ENCODE measurements at regions not wholly inside any gene's neighbourhood (a gene's known extent, or its start where the extent isn't known, plus 50 kb on each side); places are given as distances from the start of the nearest gene placed in this dataset.

GRCh38 chr16:5461574-5461973 lies 364.0 kb upstream of the EEF2KMT start:
- peaks cover 10% of the 10 kb centered on the region in 2 donors for H3K4me1 ChIP-seq (replicated peaks in 1 of 2)
- WGBS, 10 experiments, result 0 to 80% (median 46%) methylated on average over 1 to 2 of the region's 2 CpGs; no CpG with 5 or more reads in 4 of the 10 experiments

DNA sequence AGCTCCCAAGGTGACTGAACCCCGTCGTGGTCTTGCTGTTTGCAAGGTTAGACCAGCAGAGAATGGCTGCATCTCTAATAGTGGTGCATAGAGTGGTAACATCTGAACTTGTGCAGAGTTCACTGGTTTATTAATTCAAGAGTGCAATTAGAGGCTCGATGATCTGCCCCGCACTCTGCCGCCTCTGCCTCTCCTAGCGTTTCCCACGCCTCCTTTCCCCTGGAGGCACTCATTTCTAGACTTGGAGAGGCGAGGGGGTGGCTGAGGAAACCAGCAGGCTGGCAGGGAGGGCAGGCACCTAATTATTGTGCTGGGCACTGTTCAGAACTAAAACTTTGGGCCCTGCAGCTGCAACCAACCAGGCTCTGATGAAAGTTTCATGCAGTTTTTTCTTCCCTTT lies 363.5 kb upstream of the EEF2KMT start:
- in situ Hi-C loops (cut with MboI; ENCODE audit: low pct_unique_long_range_greater_than_20kb in 2 of 9, low sequenced_read_pairs in 9 of 9, unreplicated experiment in 9 of 9), result no loop called here
- peaks cover 10% of the 10 kb centered on the region in 2 donors for H3K4me1 ChIP-seq (replicated peaks in 1 of 2)
- peak in 1 of 8 experiments; percentile 12 for ATAC-seq (replicated peaks in 6 of 8)
- H3K27ac ChIP-seq, result no peak overlapping the region
- no peak overlapping the region for H3K4me3 ChIP-seq
- WGBS, 10 experiments, result 0 to 80% (median 58%) methylated on average over 1 to 6 of the region's 8 CpGs; no CpG with 5 or more reads in 5 of the 10 experiments

More at GRCh38 chr16:5461574-5461973, 364.0 kb upstream of the EEF2KMT start:
- Histone ChIP-seq H3K27ac (no peak overlapping the region), H3K4me3 (no peak overlapping the region)
- in situ Hi-C loops (cut with MboI; ENCODE audit: low pct_unique_long_range_greater_than_20kb in 2 of 9, low sequenced_read_pairs in 9 of 9, unreplicated experiment in 9 of 9), result no loop called here
- peak in 1 of 8 experiments; percentile 9 for ATAC-seq (replicated peaks in 6 of 8)

GRCh38 chr16:5460701-5461100 lies 363.1 kb upstream of the EEF2KMT start:
- WGBS, 10 experiments, result 8 to 100% (median 77%) methylated on average over 1 to 6 of the region's 8 CpGs; no CpG with 5 or more reads in 2 of the 10 experiments
- ATAC-seq (replicated peaks in 6 of 8), result no peak
- Histone ChIP-seq H3K27ac (no peak overlapping the region), H3K4me3 (no peak overlapping the region), H3K4me1 (replicated peaks in 1 of 2) (peaks cover 10% of the 10 kb centered on the region in 2 donors)
- in situ Hi-C loops (cut with MboI; ENCODE audit: low pct_unique_long_range_greater_than_20kb in 2 of 9, low sequenced_read_pairs in 9 of 9, unreplicated experiment in 9 of 9), result no loop called here

DNA sequence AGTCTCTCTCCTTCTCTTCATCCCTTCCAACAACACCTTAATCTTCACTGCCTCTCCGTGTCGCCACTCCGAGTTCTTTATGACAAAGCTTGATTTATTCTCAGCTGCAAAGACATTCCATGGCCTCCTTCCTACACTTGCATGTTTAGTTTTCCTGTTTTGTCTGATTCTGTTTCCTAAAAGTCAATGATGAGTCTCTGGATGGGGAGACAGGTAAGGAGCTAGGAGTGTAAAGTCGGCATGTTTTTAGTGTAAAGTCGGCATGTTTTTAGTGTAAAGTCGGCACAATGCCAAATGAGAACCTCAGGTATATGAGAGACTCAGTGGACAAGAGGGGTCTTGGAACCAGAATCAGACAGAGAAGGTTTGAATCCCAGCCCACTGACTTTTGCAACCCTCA lies 362.3 kb upstream of the EEF2KMT start:
- ATAC-seq (replicated peaks in 6 of 8), result no peak
- no peak overlapping the region for H3K27ac ChIP-seq
- no peak overlapping the region for H3K4me3 ChIP-seq
- peaks cover 10% of the 10 kb centered on the region in 2 donors for H3K4me1 ChIP-seq (replicated peaks in 1 of 2)
- WGBS, 10 experiments, result 15 to 100% (median 60%) methylated on average over 2 to 6 of the region's 6 CpGs; no CpG with 5 or more reads in 1 of the 10 experiments
- in situ Hi-C loops (cut with MboI; ENCODE audit: low pct_unique_long_range_greater_than_20kb in 2 of 9, low sequenced_read_pairs in 9 of 9, unreplicated experiment in 9 of 9), result no loop called here

- H3K27ac ChIP-seq, result no peak overlapping the region
- WGBS, 10 experiments, result 63 to 100% (median 100%) methylated on average over 1 of the region's 1 CpG; no CpG with 5 or more reads in 7 of the 10 experiments
- in situ Hi-C loops (cut with MboI; ENCODE audit: low pct_unique_long_range_greater_than_20kb in 2 of 9, low sequenced_read_pairs in 9 of 9, unreplicated experiment in 9 of 9), result no loop called here
- no peak overlapping the region for H3K4me3 ChIP-seq
- H3K4me1 ChIP-seq (replicated peaks in 1 of 2), result peaks cover 0 to 3% of the 10 kb centered on the region in 2 donors
- ATAC-seq (replicated peaks in 6 of 8), result no peak
Measured at GRCh38 chr16:5455110-5455509, 357.5 kb upstream of the EEF2KMT start.

GRCh38 chr16:5454349-5454748 lies 356.8 kb upstream of the EEF2KMT start:
- H3K4me1 ChIP-seq (replicated peaks in 1 of 2), result peaks cover 0 to 9% of the 10 kb centered on the region in 2 donors
- no peak overlapping the region for H3K4me3 ChIP-seq
- ATAC-seq (replicated peaks in 6 of 8), result no peak
- no peak overlapping the region for H3K27ac ChIP-seq
- in situ Hi-C loops (cut with MboI; ENCODE audit: low pct_unique_long_range_greater_than_20kb in 2 of 9, low sequenced_read_pairs in 9 of 9, unreplicated experiment in 9 of 9), result no loop called here

DNA sequence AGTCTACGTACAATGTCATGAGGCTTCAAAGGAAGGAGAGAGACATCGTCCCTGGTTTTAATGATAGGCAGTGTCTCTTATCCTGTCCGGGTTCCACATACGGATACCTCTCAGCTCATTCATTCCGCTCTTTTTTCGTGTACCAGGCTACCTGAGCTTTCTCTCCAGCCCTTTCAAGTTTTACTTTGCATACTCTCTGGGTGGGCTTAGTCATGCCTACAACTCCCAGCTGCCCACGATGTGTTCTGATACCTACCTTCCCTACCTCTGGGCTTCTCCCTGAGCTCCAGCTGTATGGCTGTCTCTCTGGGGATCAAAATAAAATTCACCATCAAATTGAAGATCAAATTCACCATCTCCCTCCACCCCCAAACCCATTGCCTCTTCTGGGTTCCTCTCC lies 354.0 kb upstream of the EEF2KMT start:
- 3 to 80% (median 67%) methylated on average over 1 to 7 of the region's 7 CpGs; no CpG with 5 or more reads in 1 of the 10 experiments for WGBS, 10 experiments
- peaks cover 0 to 9% of the 10 kb centered on the region in 2 donors for H3K4me1 ChIP-seq (replicated peaks in 1 of 2)

GRCh38 chr16:5450409-5451104 lies 353.0 kb upstream of the EEF2KMT start:
- Histone ChIP-seq H3K4me1 (replicated peaks in 1 of 2) (peaks cover 0 to 15% of the 10 kb centered on the region in 2 donors), H3K27ac (no peak overlapping the region), H3K4me3 (no peak overlapping the region)
- in situ Hi-C loops (cut with MboI; ENCODE audit: low pct_unique_long_range_greater_than_20kb in 2 of 9, low sequenced_read_pairs in 9 of 9, unreplicated experiment in 9 of 9), result no loop called here
- WGBS, 10 experiments, result 0 to 38% (median 14%) methylated on average over 1 to 12 of the region's 15 CpGs; no CpG with 5 or more reads in 1 of the 10 experiments
- peak in 4 of 8 experiments; percentile 46 to 91 (median 83) for ATAC-seq (replicated peaks in 6 of 8)

More for the DNA sequence above, 354.0 kb upstream of the EEF2KMT start:
- in situ Hi-C loops (cut with MboI; ENCODE audit: low pct_unique_long_range_greater_than_20kb in 2 of 9, low sequenced_read_pairs in 9 of 9, unreplicated experiment in 9 of 9), result no loop called here
- no peak overlapping the region for H3K27ac ChIP-seq
- no peak for ATAC-seq (replicated peaks in 6 of 8)
- H3K4me3 ChIP-seq, result no peak overlapping the region

DNA sequence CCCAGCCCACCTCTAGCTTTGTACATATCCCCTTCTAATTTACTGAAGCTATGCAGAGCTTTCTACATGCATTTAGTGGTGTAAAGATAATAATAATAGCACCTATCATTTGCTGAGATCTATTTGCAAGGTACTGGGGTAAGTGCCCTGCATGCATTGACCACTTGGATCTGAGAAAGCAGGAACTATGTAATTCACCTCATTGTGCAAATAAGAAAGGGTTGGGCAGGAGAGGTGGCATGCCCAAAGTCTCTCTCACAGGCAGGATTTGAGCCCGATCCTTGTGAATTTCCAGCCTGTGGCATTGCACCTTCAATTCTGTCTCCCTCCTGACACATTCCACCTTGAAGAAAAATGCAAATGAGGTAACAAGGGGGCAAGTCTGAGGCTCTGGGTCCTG lies 352.3 kb upstream of the EEF2KMT start:
- in situ Hi-C loops (cut with MboI; ENCODE audit: low pct_unique_long_range_greater_than_20kb in 2 of 9, low sequenced_read_pairs in 9 of 9, unreplicated experiment in 9 of 9), result no loop called here
- ATAC-seq (replicated peaks in 6 of 8), result no peak
- Histone ChIP-seq H3K4me3 (no peak overlapping the region), H3K4me1 (replicated peaks in 1 of 2) (peaks cover 2 to 21% of the 10 kb centered on the region in 2 donors), H3K27ac (no peak overlapping the region)
- 0 to 100% (median 82%) methylated on average over 1 of the region's 1 CpG; no CpG with 5 or more reads in 7 of the 10 experiments for WGBS, 10 experiments

DNA sequence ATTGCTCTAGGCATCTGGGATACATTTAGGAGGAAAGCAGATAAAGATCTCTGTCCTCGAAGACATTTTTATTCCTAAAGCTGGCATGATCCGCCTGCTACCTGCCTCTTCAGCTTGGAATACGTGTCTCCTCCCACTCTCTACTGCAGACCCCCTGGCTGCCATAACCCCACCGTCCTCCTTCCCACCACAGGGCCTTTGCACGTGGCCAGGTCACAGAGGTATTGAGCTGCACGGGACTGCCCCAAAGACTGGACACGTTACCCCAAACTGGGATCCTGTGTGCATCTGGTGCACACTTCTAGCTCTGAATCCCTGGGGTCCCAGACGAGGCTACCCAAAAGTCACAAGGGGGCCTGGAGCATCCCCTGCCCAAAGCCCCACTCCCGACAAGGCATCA lies 351.2 kb upstream of the EEF2KMT start:
- Histone ChIP-seq H3K4me3 (no peak overlapping the region), H3K27ac (no peak overlapping the region), H3K4me1 (replicated peaks in 1 of 2) (peaks cover 8 to 31% of the 10 kb centered on the region in 2 donors)
- 15 to 100% (median 80%) methylated on average over 1 to 7 of the region's 9 CpGs; no CpG with 5 or more reads in 3 of the 10 experiments for WGBS, 10 experiments
- in situ Hi-C loops (cut with MboI; ENCODE audit: low pct_unique_long_range_greater_than_20kb in 2 of 9, low sequenced_read_pairs in 9 of 9, unreplicated experiment in 9 of 9), result no loop called here
- ATAC-seq (replicated peaks in 6 of 8), result no peak

- Histone ChIP-seq H3K4me1 (replicated peaks in 1 of 2) (peaks cover 8 to 31% of the 10 kb centered on the region in 2 donors), H3K4me3 (no peak overlapping the region), H3K27ac (no peak overlapping the region)
- WGBS, 10 experiments, result 13 to 100% (median 60%) methylated on average over 1 to 3 of the region's 4 CpGs; no CpG with 5 or more reads in 4 of the 10 experiments
- in situ Hi-C loops (cut with MboI; ENCODE audit: low pct_unique_long_range_greater_than_20kb in 2 of 9, low sequenced_read_pairs in 9 of 9, unreplicated experiment in 9 of 9), result no loop called here
- no peak for ATAC-seq (replicated peaks in 6 of 8)
Measured at GRCh38 chr16:5447734-5448133, 350.1 kb upstream of the EEF2KMT start.

DNA sequence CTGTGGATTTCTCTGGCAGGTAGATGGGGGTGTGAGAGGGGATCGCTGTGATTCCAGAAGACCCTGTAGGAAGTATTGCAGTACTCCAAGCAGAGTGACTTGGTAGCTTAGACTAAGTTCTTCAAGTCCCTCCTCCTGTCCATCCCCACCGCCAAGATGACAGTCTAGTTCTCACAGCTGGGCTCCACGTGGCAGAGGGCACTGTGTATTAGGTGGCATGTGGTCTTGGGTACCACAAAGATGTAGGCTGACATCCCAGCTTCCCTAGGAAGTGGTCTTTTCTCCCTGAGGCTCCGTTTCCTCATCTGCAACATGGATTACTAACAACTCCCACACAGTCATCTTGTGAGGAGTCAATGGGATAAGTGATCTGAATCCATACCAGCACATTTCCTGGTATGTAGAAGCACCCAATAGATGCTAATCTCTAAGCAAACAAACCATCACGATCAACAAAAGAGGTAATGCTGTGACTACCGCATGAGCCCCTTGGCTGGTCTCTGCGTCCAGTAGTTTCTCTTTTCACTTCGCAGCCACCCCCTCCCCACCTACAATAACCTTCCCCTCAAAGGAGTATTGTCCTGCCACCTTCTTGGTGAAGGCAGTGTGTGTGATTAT lies 349.1 kb upstream of the EEF2KMT start:
- no peak for ATAC-seq (replicated peaks in 6 of 8)
- Histone ChIP-seq H3K4me3 (no peak overlapping the region), H3K4me1 (replicated peaks in 1 of 2) (peaks cover 8 to 31% of the 10 kb centered on the region in 2 donors), H3K27ac (no peak overlapping the region)
- WGBS, 10 experiments, result 4 to 90% (median 61%) methylated on average over 1 to 5 of the region's 8 CpGs; no CpG with 5 or more reads in 2 of the 10 experiments
- in situ Hi-C loops (cut with MboI; ENCODE audit: low pct_unique_long_range_greater_than_20kb in 2 of 9, low sequenced_read_pairs in 9 of 9, unreplicated experiment in 9 of 9), result no loop called here

GRCh38 chr16:5444189-5444588 lies 346.6 kb upstream of the EEF2KMT start:
- peak in 5 of 8 experiments; percentile 26 to 96 (median 89) for ATAC-seq (replicated peaks in 6 of 8)
- no peak overlapping the region for H3K4me3 ChIP-seq
- peak overlapping the region; percentile 52 to 71 for H3K27ac ChIP-seq
- peaks cover 8 to 22% of the 10 kb centered on the region in 2 donors for H3K4me1 ChIP-seq (replicated peaks in 1 of 2)
- in situ Hi-C loops (cut with MboI; ENCODE audit: low pct_unique_long_range_greater_than_20kb in 2 of 9, low sequenced_read_pairs in 9 of 9, unreplicated experiment in 9 of 9), result no loop called here
- 2 to 76% (median 40%) methylated on average over 1 to 7 of the region's 7 CpGs; no CpG with 5 or more reads in 2 of the 10 experiments for whole genome bisulfite sequencing, 10 experiments

All from motor neuron (in vitro differentiated cells).